ENCODE measurements at regions not wholly inside any gene's neighbourhood (a gene's known extent, or its start where the extent isn't known, plus 50 kb on each side); places are given as distances from the start of the nearest gene placed in this dataset.

GRCh38 chr5:156147261-156147943 lies 179.6 kb upstream of the SGCD start:
- no peak for DNase-seq (ENCODE audit: low read depth)
- TF ChIP-seq CTCF (IDR thresholded peaks at IDR 0.05; ENCODE audit: insufficient read depth, low read depth, low read length, missing control alignments) = no peak
- no peak overlapping the region for H3K4me3 ChIP-seq (ENCODE audit: low read depth, low read length)

GRCh38 chr5:156147944-156148285 lies 179.0 kb upstream of the SGCD start:
- no peak for TF ChIP-seq CTCF (IDR thresholded peaks at IDR 0.05; ENCODE audit: insufficient read depth, low read depth, low read length, missing control alignments)
- no peak for DNase-seq (ENCODE audit: low read depth)
- H3K4me3 ChIP-seq (ENCODE audit: low read depth, low read length) = no peak overlapping the region

- DNase-seq (ENCODE audit: low read depth) = no peak
- TF ChIP-seq CTCF (IDR thresholded peaks at IDR 0.05; ENCODE audit: insufficient read depth, low read depth, low read length, missing control alignments) = no peak
- no peak overlapping the region for H3K4me3 ChIP-seq (ENCODE audit: low read depth, low read length)
Observed at GRCh38 chr5:156148301-156148700, 178.7 kb upstream of the SGCD start.

GRCh38 chr5:156149213-156149612 lies 177.8 kb upstream of the SGCD start:
- H3K4me3 ChIP-seq (ENCODE audit: low read depth, low read length) = no peak overlapping the region
- TF ChIP-seq CTCF (IDR thresholded peaks at IDR 0.05; ENCODE audit: insufficient read depth, low read depth, low read length, missing control alignments) = no peak
- no peak for DNase-seq (ENCODE audit: low read depth)

GRCh38 chr5:156153602-156154001 lies 173.4 kb upstream of the SGCD start:
- DNase-seq (ENCODE audit: low read depth) = no peak
- no peak overlapping the region for H3K4me3 ChIP-seq (ENCODE audit: low read depth, low read length)
- TF ChIP-seq CTCF (IDR thresholded peaks at IDR 0.05; ENCODE audit: insufficient read depth, low read depth, low read length, missing control alignments) = no peak

GRCh38 chr5:156154757-156155156 lies 172.2 kb upstream of the SGCD start:
- no peak overlapping the region for H3K4me3 ChIP-seq (ENCODE audit: low read depth, low read length)
- no peak for DNase-seq (ENCODE audit: low read depth)
- no peak for TF ChIP-seq CTCF (IDR thresholded peaks at IDR 0.05; ENCODE audit: insufficient read depth, low read depth, low read length, missing control alignments)

GRCh38 chr5:156155598-156155997 lies 171.4 kb upstream of the SGCD start:
- no peak for TF ChIP-seq CTCF (IDR thresholded peaks at IDR 0.05; ENCODE audit: insufficient read depth, low read depth, low read length, missing control alignments)
- DNase-seq (ENCODE audit: low read depth) = no peak

More at GRCh38 chr5:156155598-156155997, 171.4 kb upstream of the SGCD start:
- H3K4me3 ChIP-seq (ENCODE audit: low read depth, low read length) = no peak overlapping the region

Data from GM12865 (cell line).